ENCODE measurements at regions not wholly inside any gene's neighbourhood (a gene's known extent, or its start where the extent isn't known, plus 50 kb on each side); places are given as distances from the start of the nearest gene placed in this dataset.

GRCh38 chr4:157678478-157678877, 457.9 kb downstream of the GRIA2 start:
- no peak for TF ChIP-seq CTCF (IDR thresholded peaks at IDR 0.05; ENCODE audit: insufficient read depth, low read length)
- DNase-seq (ENCODE audit: low read depth): no peak

GRCh38 chr4:157674699-157675098, 454.2 kb downstream of the GRIA2 start:
- no peak for TF ChIP-seq CTCF (IDR thresholded peaks at IDR 0.05; ENCODE audit: insufficient read depth, low read length)
- no peak for DNase-seq (ENCODE audit: low read depth)
- no peak overlapping the region for H3K4me3 ChIP-seq (ENCODE audit: low read depth, low read length)

More at GRCh38 chr4:157678478-157678877, 457.9 kb downstream of the GRIA2 start:
- H3K4me3 ChIP-seq (ENCODE audit: low read depth, low read length): no peak overlapping the region

- no peak for DNase-seq (ENCODE audit: low read depth)
- no peak overlapping the region for H3K4me3 ChIP-seq (ENCODE audit: low read depth, low read length)
- TF ChIP-seq CTCF (IDR thresholded peaks at IDR 0.05; ENCODE audit: insufficient read depth, low read length): no peak
These were observed 447.3 kb downstream of the GRIA2 start for GRCh38 chr4:157667836-157668235.

GRCh38 chr4:157664726-157665125, 444.2 kb downstream of the GRIA2 start:
- TF ChIP-seq CTCF (IDR thresholded peaks at IDR 0.05; ENCODE audit: insufficient read depth, low read length): no peak
- H3K4me3 ChIP-seq (ENCODE audit: low read depth, low read length): no peak overlapping the region
- DNase-seq (ENCODE audit: low read depth): peak; percentile 12

GRCh38 chr4:157655096-157655809, 434.7 kb downstream of the GRIA2 start:
- no peak overlapping the region for H3K4me3 ChIP-seq (ENCODE audit: low read depth, low read length)
- no peak for TF ChIP-seq CTCF (IDR thresholded peaks at IDR 0.05; ENCODE audit: insufficient read depth, low read length)
- DNase-seq (ENCODE audit: low read depth): no peak

- DNase-seq (ENCODE audit: low read depth): no peak
- H3K4me3 ChIP-seq (ENCODE audit: low read depth, low read length): no peak overlapping the region
- TF ChIP-seq CTCF (IDR thresholded peaks at IDR 0.05; ENCODE audit: insufficient read depth, low read length): no peak
These were observed 422.7 kb downstream of the GRIA2 start for GRCh38 chr4:157643257-157643656.

- no peak for TF ChIP-seq CTCF (IDR thresholded peaks at IDR 0.05; ENCODE audit: insufficient read depth, low read length)
- H3K4me3 ChIP-seq (ENCODE audit: low read depth, low read length): no peak overlapping the region
- no peak for DNase-seq (ENCODE audit: low read depth)
These were observed 413.5 kb downstream of the GRIA2 start for GRCh38 chr4:157634057-157634456.

All from fibroblast of the aortic adventitia (primary cell).